Prostate gland (tissue), 2 donors: ENCODE measurements at regions not wholly inside any gene's neighbourhood (a gene's known extent, or its start where the extent isn't known, plus 50 kb on each side); places are given as distances from the start of the nearest gene placed in this dataset.

ENCODE experiments used
- DNase-seq: peaks from one replicate; pipeline ENCODE4 v3.0.0-alpha.2; 2019; ENCODE audit warnings: low spot score
- H3K27ac ChIP-seq, 2 donors: fragments of 200-600 bp; sonication (generic); 2 replicates each; pipeline ENCODE4 v1.5.1; 2017 to 2019
- H3K27me3 ChIP-seq: fragments of 200-600 bp; sonication (generic); replicated peaks from 2 replicates; pipeline ENCODE4 v1.5.1; 2019; ENCODE audit not compliant: insufficient read depth
- H3K36me3 ChIP-seq, 2 donors: fragments of 200-600 bp; sonication (generic); 1 replicate in 1 of 2; 2 replicates in 1 of 2; pipeline versions ENCODE4 v1.5.1 to v1.8.1; 2017 to 2019
- H3K4me1 ChIP-seq: fragments of 200-600 bp; sonication (generic); replicated peaks from 2 replicates; pipeline ENCODE4 v1.5.1; 2019
- H3K4me3 ChIP-seq, 2 donors: fragments of 200-600 bp; sonication (generic); 2 replicates each; pipeline ENCODE4 v1.5.1; 2017 to 2019
- H3K9me3 ChIP-seq: fragments of 200-600 bp; sonication (generic); 2 replicates; pipeline ENCODE4 v1.5.1; 2017
- POLR2A ChIP-seq: fragments of 450-650 bp; IDR thresholded peaks from one replicate; pipeline ENCODE4 v1.6.1; 2016; ENCODE audit warnings: antibody characterized with exemption, mild to moderate bottlenecking
- POLR2AphosphoS5 ChIP-seq: sonication (generic); formaldehyde crosslinking; IDR thresholded peaks from one replicate; pipeline ENCODE4 v1.6.1; 2017; ENCODE audit warnings: antibody characterized with exemption
- WGBS: methylation state at CpG from one replicate; pipeline ENCODE4 v1.1.5; 2018; 5-methylcytosine and 5-hydroxymethylcytosine counted together
- intact Hi-C: fragments of 100-400 bp; cut with DNase I; formaldehyde crosslinking; loops from one replicate; pipeline ENCODE4 v1.14.2; 2022
- TF ChIP-seq, protein P1 (sequence below), 4 experiments: fragments of 200-600 bp in 2 of 4; fragments of 450-650 bp in 2 of 4; sonication (generic) in 2 of 4; IDR thresholded peaks; 1 replicate in 3 of 4; 2 replicates in 1 of 4; pipeline ENCODE4 v1.5.1; 2016 to 2019; ENCODE audit warnings: antibody characterized with exemption in 4 of 4, mild to moderate bottlenecking in 2 of 4, moderate library complexity in 2 of 4

DNA sequence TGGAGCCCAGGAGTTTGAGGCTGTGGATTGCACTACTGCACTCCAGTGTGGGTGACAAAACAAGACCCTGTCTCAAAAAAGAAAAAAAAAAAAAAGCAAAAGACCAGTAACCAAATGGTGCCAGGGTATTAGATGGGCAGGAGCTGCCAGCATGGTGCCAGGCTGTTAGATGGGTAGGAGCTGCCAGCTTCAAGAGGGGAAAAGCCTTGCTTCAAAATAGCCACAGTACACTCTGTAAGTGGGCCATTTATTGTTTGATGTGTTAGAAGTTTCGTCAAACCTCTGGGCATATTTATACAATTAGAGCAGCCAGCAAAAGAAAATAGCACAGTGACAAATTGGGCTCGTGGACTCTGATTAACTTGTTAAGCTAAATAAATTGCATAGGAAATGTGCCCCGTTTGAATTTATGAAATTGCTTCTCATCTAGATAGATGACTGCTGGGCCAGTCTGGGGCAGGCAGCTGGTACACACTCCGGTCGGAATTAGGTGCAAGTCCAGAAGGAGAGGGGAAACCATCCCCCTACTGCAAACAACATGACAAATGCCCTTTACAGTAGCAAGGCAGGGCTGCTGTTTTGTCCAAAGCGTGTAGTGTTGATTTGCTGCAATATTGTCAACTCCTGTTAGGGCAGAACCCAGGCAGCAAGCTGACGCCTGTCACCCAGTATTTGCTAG, 126.3 kb upstream of the IRX3 start:
- no peaks in the 10 kb centered on the region for H3K27me3 ChIP-seq
- 49% methylated on average over 7 of the region's 7 CpGs for WGBS
- no peak for DNase-seq

DNA sequence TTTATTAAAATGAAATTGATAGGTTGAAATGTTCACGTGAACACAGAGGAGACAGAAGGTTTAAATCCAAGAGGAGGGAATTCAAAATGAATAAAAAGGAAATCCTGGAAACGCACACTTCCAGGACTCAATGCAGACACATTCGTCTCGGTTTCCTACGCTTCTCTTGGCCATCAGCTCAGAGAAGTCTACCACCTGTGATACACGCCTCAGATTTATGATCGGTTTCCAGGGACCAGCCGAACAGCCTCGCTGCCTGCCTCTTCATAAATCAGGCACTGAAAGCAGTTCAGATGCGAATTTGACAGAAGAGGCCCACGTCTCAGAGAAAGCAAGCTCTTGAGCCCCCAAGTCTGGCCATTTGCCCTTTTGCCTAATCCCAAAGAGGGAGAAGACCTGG, 125.5 kb upstream of the IRX3 start:
- Histone ChIP-seq H3K4me1 (no peaks in the 10 kb centered on the region), H3K9me3 (no peaks in the 10 kb centered on the region), H3K4me3 (no peak overlapping the region), H3K27ac (no peak overlapping the region), H3K27me3 (no peaks in the 10 kb centered on the region), H3K36me3 (no peaks in the 10 kb centered on the region)
- intact Hi-C loops, result no loop called here
- 42% methylated on average over 11 of the region's 11 CpGs for WGBS
- no peak for TF ChIP-seq POLR2A
- TF ChIP-seq, protein P1, sequence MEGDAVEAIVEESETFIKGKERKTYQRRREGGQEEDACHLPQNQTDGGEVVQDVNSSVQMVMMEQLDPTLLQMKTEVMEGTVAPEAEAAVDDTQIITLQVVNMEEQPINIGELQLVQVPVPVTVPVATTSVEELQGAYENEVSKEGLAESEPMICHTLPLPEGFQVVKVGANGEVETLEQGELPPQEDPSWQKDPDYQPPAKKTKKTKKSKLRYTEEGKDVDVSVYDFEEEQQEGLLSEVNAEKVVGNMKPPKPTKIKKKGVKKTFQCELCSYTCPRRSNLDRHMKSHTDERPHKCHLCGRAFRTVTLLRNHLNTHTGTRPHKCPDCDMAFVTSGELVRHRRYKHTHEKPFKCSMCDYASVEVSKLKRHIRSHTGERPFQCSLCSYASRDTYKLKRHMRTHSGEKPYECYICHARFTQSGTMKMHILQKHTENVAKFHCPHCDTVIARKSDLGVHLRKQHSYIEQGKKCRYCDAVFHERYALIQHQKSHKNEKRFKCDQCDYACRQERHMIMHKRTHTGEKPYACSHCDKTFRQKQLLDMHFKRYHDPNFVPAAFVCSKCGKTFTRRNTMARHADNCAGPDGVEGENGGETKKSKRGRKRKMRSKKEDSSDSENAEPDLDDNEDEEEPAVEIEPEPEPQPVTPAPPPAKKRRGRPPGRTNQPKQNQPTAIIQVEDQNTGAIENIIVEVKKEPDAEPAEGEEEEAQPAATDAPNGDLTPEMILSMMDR (IDR thresholded peaks at IDR 0.05), result no peak
- no peak for TF ChIP-seq POLR2AphosphoS5
- no peak for DNase-seq

More for the DNA sequence above, 126.3 kb upstream of the IRX3 start:
- Histone ChIP-seq H3K4me1 (no peaks in the 10 kb centered on the region), H3K9me3 (no peaks in the 10 kb centered on the region), H3K27ac (no peak overlapping the region), H3K36me3 (no peaks in the 10 kb centered on the region), H3K4me3 (no peak overlapping the region)
- TF ChIP-seq POLR2A, result no peak
- TF ChIP-seq, protein P1 (IDR thresholded peaks at IDR 0.05), result no peak
- TF ChIP-seq POLR2AphosphoS5, result no peak
- intact Hi-C loops, result no loop called here

DNA sequence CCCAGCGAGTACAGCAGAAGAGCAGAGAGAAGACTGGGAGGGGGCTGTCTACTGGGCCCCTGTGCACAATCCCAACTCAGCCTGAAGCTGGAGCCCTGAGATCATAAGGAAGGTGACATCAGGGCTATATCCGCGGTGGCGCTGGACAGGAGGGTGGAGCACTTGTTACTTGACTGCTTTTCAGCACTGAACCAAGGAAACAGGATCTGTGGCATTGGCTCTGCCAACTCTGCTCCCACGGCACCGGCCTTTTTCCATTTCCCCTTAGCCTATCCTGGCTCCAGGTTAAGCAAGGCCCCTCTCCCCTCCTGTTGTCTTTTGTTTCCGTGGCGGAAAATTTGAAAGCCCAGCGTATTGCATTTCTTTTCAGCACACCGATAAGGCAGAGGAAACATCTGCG, 125.0 kb upstream of the IRX3 start:
- H3K9me3 ChIP-seq, result no peaks in the 10 kb centered on the region
- DNase-seq, result no peak
- H3K4me1 ChIP-seq, result no peaks in the 10 kb centered on the region
- no peak overlapping the region for H3K27ac ChIP-seq
- no peak overlapping the region for H3K4me3 ChIP-seq
- WGBS, result 39% methylated on average over 11 of the region's 11 CpGs
- no peak for TF ChIP-seq POLR2A
- no peak for TF ChIP-seq POLR2AphosphoS5
- TF ChIP-seq, protein P1 (IDR thresholded peaks at IDR 0.05), result no peak
- H3K36me3 ChIP-seq, result no peaks in the 10 kb centered on the region
- intact Hi-C loops, result no loop called here
- H3K27me3 ChIP-seq, result no peaks in the 10 kb centered on the region

DNA sequence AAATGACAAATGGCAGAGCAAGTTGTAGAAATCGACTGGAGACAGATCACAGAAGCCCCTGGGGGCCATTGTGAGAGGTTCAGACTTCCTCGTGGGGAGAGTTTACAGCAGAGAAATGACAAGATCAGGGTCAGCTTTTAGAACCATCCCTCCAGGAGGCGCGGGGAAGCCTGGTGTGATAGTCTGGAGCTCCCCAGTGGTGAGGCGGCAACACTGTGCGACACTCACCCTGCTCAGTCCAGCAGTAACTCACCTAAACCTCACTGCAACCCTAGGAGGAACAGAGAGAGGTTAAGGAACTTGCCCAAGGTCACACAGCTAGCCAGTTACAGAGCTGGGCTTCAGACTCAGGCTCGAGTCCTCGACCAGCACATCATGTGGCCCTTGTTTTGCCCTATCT, 123.4 kb upstream of the IRX3 start:
- Histone ChIP-seq H3K9me3 (no peaks in the 10 kb centered on the region), H3K4me3 (no peak overlapping the region), H3K36me3 (no peaks in the 10 kb centered on the region), H3K27me3 (no peaks in the 10 kb centered on the region), H3K4me1 (no peaks in the 10 kb centered on the region), H3K27ac (no peak overlapping the region)
- intact Hi-C loops, result no loop called here
- TF ChIP-seq, protein P1 (IDR thresholded peaks at IDR 0.05), result no peak
- TF ChIP-seq POLR2AphosphoS5, result no peak
- no peak for TF ChIP-seq POLR2A
- no peak for DNase-seq
- 88% methylated on average over 8 of the region's 8 CpGs for WGBS

DNA sequence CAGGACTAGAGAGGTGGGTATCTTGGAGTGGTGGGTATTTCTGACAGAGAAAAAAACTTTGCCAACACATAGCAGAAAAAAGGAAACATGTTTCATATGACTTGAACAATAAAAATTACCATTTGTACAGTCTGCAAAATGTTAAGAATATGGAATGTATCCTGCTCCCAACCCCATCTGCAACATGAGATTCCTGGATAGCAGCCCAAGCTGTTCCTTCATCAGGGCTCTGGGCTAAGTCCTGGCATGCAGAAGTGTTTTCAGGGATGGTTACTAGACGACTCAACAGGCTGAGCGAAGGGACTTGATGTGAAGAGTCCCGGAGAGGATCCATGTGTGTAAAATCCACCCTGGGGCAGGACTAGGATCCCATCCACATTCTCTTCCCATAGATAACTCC, 121.0 kb upstream of the IRX3 start:
- no peak overlapping the region for H3K4me3 ChIP-seq

More for the DNA sequence above, 121.0 kb upstream of the IRX3 start:
- Histone ChIP-seq H3K27me3 (no peaks in the 10 kb centered on the region), H3K9me3 (no peaks in the 10 kb centered on the region), H3K36me3 (no peaks in the 10 kb centered on the region), H3K4me1 (no peaks in the 10 kb centered on the region), H3K27ac (no peak overlapping the region)
- WGBS, result 24% methylated on average over 3 of the region's 3 CpGs
- DNase-seq, result no peak
- TF ChIP-seq, protein P1 (IDR thresholded peaks at IDR 0.05), result no peak
- TF ChIP-seq POLR2AphosphoS5 (no peak), POLR2A (no peak)
- intact Hi-C loops, result no loop called here
